ENCODE measurements at regions not wholly inside any gene's neighbourhood (a gene's known extent, or its start where the extent isn't known, plus 50 kb on each side); places are given as distances from the start of the nearest gene placed in this dataset.

DNA sequence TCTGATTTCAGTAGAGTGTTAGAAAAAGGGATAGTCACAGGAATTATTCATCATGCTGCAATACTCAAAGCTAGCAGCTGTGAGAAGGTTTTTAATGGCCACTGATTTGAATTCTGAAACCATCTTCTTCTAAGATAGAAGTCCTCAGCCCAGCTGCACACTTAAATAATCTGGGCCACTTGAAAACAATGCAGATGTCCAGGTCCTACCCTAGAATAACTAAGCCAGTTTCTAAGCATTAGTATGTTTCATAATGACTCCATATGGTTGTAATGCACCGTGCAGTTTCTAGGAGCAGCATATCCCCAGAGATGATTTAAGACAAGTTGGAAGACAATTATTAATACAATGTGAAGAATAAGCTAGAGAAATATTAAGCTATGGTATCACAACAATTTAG is 159.9 kb upstream of the FBXL17 start:
- TF ChIP-seq ZNF274 (IDR thresholded peaks at IDR 0.05; ENCODE audit: low read depth, low read length) = no peak
- TF ChIP-seq SUZ12 (IDR thresholded peaks at IDR 0.05; ENCODE audit: extremely low read depth, insufficient read depth, insufficient read length) = no peak

Data from NT2/D1 (cell line).